ENCODE measurements at regions not wholly inside any gene's neighbourhood (a gene's known extent, or its start where the extent isn't known, plus 50 kb on each side); places are given as distances from the start of the nearest gene placed in this dataset.

GRCh38 chr14:85822236-85822635 is 292.3 kb downstream of the FLRT2 start:
- no peak for DNase-seq
- 67% methylated on average over 3 of the region's 3 CpGs for WGBS
- Histone ChIP-seq H3K9me3 (ENCODE audit: control insufficient read depth, low read length) (no peaks in the 10 kb centered on the region), H3K27ac (ENCODE audit: low read length) (no peak overlapping the region), H3K4me1 (ENCODE audit: control insufficient read depth, insufficient read depth, low read length) (no peaks in the 10 kb centered on the region), H3K4me3 (ENCODE audit: low read length) (no peak overlapping the region), H3K27me3 (ENCODE audit: control insufficient read depth, insufficient read depth) (no peaks in the 10 kb centered on the region)
- no peak for ATAC-seq
- intact Hi-C loops (cut with DNase I), result no loop called here

GRCh38 chr14:85817430-85817829 is 287.5 kb downstream of the FLRT2 start:
- WGBS, result 72% methylated on average over 1 of the region's 1 CpG

GRCh38 chr14:85813040-85813439 is 283.1 kb downstream of the FLRT2 start:
- Histone ChIP-seq H3K4me3 (ENCODE audit: low read length) (no peak overlapping the region), H3K9me3 (ENCODE audit: control insufficient read depth, low read length) (no peaks in the 10 kb centered on the region), H3K27ac (ENCODE audit: low read length) (no peak overlapping the region), H3K27me3 (ENCODE audit: control insufficient read depth, insufficient read depth) (no peaks in the 10 kb centered on the region), H3K4me1 (ENCODE audit: control insufficient read depth, insufficient read depth, low read length) (no peaks in the 10 kb centered on the region)
- DNase-seq (no peak), ATAC-seq (no peak)
- intact Hi-C loops (cut with DNase I), result no loop called here
- WGBS, result 84% methylated on average over 2 of the region's 2 CpGs

More at GRCh38 chr14:85817430-85817829, 287.5 kb downstream of the FLRT2 start:
- Histone ChIP-seq H3K9me3 (ENCODE audit: control insufficient read depth, low read length) (no peaks in the 10 kb centered on the region), H3K4me1 (ENCODE audit: control insufficient read depth, insufficient read depth, low read length) (no peaks in the 10 kb centered on the region), H3K4me3 (ENCODE audit: low read length) (no peak overlapping the region), H3K27me3 (ENCODE audit: control insufficient read depth, insufficient read depth) (no peaks in the 10 kb centered on the region), H3K27ac (ENCODE audit: low read length) (no peak overlapping the region)
- DNase-seq (no peak), ATAC-seq (no peak)
- intact Hi-C loops (cut with DNase I), result no loop called here

GRCh38 chr14:85811340-85811739 is 281.4 kb downstream of the FLRT2 start:
- ATAC-seq, result no peak
- 40% methylated on average over 1 of the region's 1 CpG for WGBS
- H3K9me3 ChIP-seq (ENCODE audit: control insufficient read depth, low read length), result no peaks in the 10 kb centered on the region
- no peak for DNase-seq
- H3K4me3 ChIP-seq (ENCODE audit: low read length), result no peak overlapping the region
- H3K27me3 ChIP-seq (ENCODE audit: control insufficient read depth, insufficient read depth), result no peaks in the 10 kb centered on the region
- H3K27ac ChIP-seq (ENCODE audit: low read length), result no peak overlapping the region
- intact Hi-C loops (cut with DNase I), result no loop called here
- no peaks in the 10 kb centered on the region for H3K4me1 ChIP-seq (ENCODE audit: control insufficient read depth, insufficient read depth, low read length)

- intact Hi-C loops (cut with DNase I), result no loop called here
- DNase-seq (no peak), ATAC-seq (no peak)
- Histone ChIP-seq H3K27me3 (ENCODE audit: control insufficient read depth, insufficient read depth) (no peaks in the 10 kb centered on the region), H3K4me1 (ENCODE audit: control insufficient read depth, insufficient read depth, low read length) (no peaks in the 10 kb centered on the region), H3K9me3 (ENCODE audit: control insufficient read depth, low read length) (no peaks in the 10 kb centered on the region), H3K27ac (ENCODE audit: low read length) (no peak overlapping the region), H3K4me3 (ENCODE audit: low read length) (no peak overlapping the region)
- 57% methylated on average over 2 of the region's 2 CpGs for WGBS
These were observed 269.7 kb downstream of the FLRT2 start for GRCh38 chr14:85799668-85800067.

- Histone ChIP-seq H3K9me3 (ENCODE audit: control insufficient read depth, low read length) (no peaks in the 10 kb centered on the region), H3K4me1 (ENCODE audit: control insufficient read depth, insufficient read depth, low read length) (no peaks in the 10 kb centered on the region), H3K27me3 (ENCODE audit: control insufficient read depth, insufficient read depth) (no peaks in the 10 kb centered on the region), H3K4me3 (ENCODE audit: low read length) (no peak overlapping the region), H3K27ac (ENCODE audit: low read length) (no peak overlapping the region)
- ATAC-seq, result no peak
- WGBS, result 79% methylated on average over 5 of the region's 5 CpGs
- intact Hi-C loops (cut with DNase I), result no loop called here
- DNase-seq, result no peak
These were observed 268.9 kb downstream of the FLRT2 start for GRCh38 chr14:85798856-85799255.

GRCh38 chr14:85793533-85793932 is 263.6 kb downstream of the FLRT2 start:
- intact Hi-C loops (cut with DNase I), result no loop called here
- H3K4me1 ChIP-seq (ENCODE audit: control insufficient read depth, insufficient read depth, low read length), result no peaks in the 10 kb centered on the region
- 33% methylated on average over 1 of the region's 1 CpG for WGBS
- H3K27me3 ChIP-seq (ENCODE audit: control insufficient read depth, insufficient read depth), result no peaks in the 10 kb centered on the region
- no peak for DNase-seq
- ATAC-seq, result no peak
- no peak overlapping the region for H3K27ac ChIP-seq (ENCODE audit: low read length)
- H3K9me3 ChIP-seq (ENCODE audit: control insufficient read depth, low read length), result no peaks in the 10 kb centered on the region
- no peak overlapping the region for H3K4me3 ChIP-seq (ENCODE audit: low read length)

GRCh38 chr14:85789506-85789905 is 259.6 kb downstream of the FLRT2 start:
- intact Hi-C loops (cut with DNase I), result no loop called here
- 85% methylated on average over 2 of the region's 2 CpGs for WGBS

GRCh38 chr14:85788470-85789233 is 258.7 kb downstream of the FLRT2 start:
- ATAC-seq (no peak), DNase-seq (no peak)
- intact Hi-C loops (cut with DNase I), result no loop called here
- H3K9me3 ChIP-seq (ENCODE audit: control insufficient read depth, low read length), result no peaks in the 10 kb centered on the region
- H3K27me3 ChIP-seq (ENCODE audit: control insufficient read depth, insufficient read depth), result no peaks in the 10 kb centered on the region
- no peak overlapping the region for H3K27ac ChIP-seq (ENCODE audit: low read length)
- no peak overlapping the region for H3K4me3 ChIP-seq (ENCODE audit: low read length)
- H3K4me1 ChIP-seq (ENCODE audit: control insufficient read depth, insufficient read depth, low read length), result no peaks in the 10 kb centered on the region
- WGBS, result 77% methylated on average over 2 of the region's 2 CpGs

More at GRCh38 chr14:85789506-85789905, 259.6 kb downstream of the FLRT2 start:
- no peak for ATAC-seq
- Histone ChIP-seq H3K27ac (ENCODE audit: low read length) (no peak overlapping the region), H3K27me3 (ENCODE audit: control insufficient read depth, insufficient read depth) (no peaks in the 10 kb centered on the region), H3K4me1 (ENCODE audit: control insufficient read depth, insufficient read depth, low read length) (no peaks in the 10 kb centered on the region), H3K4me3 (ENCODE audit: low read length) (no peak overlapping the region), H3K9me3 (ENCODE audit: control insufficient read depth, low read length) (no peaks in the 10 kb centered on the region)
- no peak for DNase-seq

- no peak overlapping the region for H3K4me3 ChIP-seq (ENCODE audit: low read length)
- intact Hi-C loops (cut with DNase I), result no loop called here
These were observed 236.4 kb downstream of the FLRT2 start for GRCh38 chr14:85766295-85766694.

GRCh38 chr14:85764822-85765221 is 234.9 kb downstream of the FLRT2 start:
- Histone ChIP-seq H3K9me3 (ENCODE audit: control insufficient read depth, low read length) (no peaks in the 10 kb centered on the region), H3K4me1 (ENCODE audit: control insufficient read depth, insufficient read depth, low read length) (no peaks in the 10 kb centered on the region), H3K4me3 (ENCODE audit: low read length) (no peak overlapping the region), H3K27ac (ENCODE audit: low read length) (no peak overlapping the region), H3K27me3 (ENCODE audit: control insufficient read depth, insufficient read depth) (no peaks in the 10 kb centered on the region)
- intact Hi-C loops (cut with DNase I), result no loop called here
- WGBS, result 72% methylated on average over 6 of the region's 6 CpGs
- no peak for ATAC-seq
- DNase-seq, result peak in 1 of 3 donors; percentile 13

More at GRCh38 chr14:85766295-85766694, 236.4 kb downstream of the FLRT2 start:
- no peaks in the 10 kb centered on the region for H3K9me3 ChIP-seq (ENCODE audit: control insufficient read depth, low read length)
- WGBS, result 86% methylated on average over 3 of the region's 3 CpGs
- no peaks in the 10 kb centered on the region for H3K4me1 ChIP-seq (ENCODE audit: control insufficient read depth, insufficient read depth, low read length)
- H3K27ac ChIP-seq (ENCODE audit: low read length), result no peak overlapping the region
- no peaks in the 10 kb centered on the region for H3K27me3 ChIP-seq (ENCODE audit: control insufficient read depth, insufficient read depth)
- DNase-seq (no peak), ATAC-seq (no peak)

GRCh38 chr14:85762526-85762925 is 232.6 kb downstream of the FLRT2 start:
- ATAC-seq, result no peak
- Histone ChIP-seq H3K27ac (ENCODE audit: low read length) (no peak overlapping the region), H3K27me3 (ENCODE audit: control insufficient read depth, insufficient read depth) (no peaks in the 10 kb centered on the region), H3K4me3 (ENCODE audit: low read length) (no peak overlapping the region), H3K9me3 (ENCODE audit: control insufficient read depth, low read length) (no peaks in the 10 kb centered on the region), H3K4me1 (ENCODE audit: control insufficient read depth, insufficient read depth, low read length) (no peaks in the 10 kb centered on the region)
- no peak for DNase-seq
- 82% methylated on average over 4 of the region's 4 CpGs for WGBS
- intact Hi-C loops (cut with DNase I), result no loop called here
